ENCODE measurements at regions not wholly inside any gene's neighbourhood (a gene's known extent, or its start where the extent isn't known, plus 50 kb on each side); places are given as distances from the start of the nearest gene placed in this dataset.

- no peaks in the 10 kb centered on the region for H3K9me3 ChIP-seq (ENCODE audit: control insufficient read depth, insufficient read depth, low read length)
- no peak overlapping the region for H3K27ac ChIP-seq (ENCODE audit: insufficient read depth, low read length)
- peaks cover 10% of the 10 kb centered on the region for H3K4me1 ChIP-seq (ENCODE audit: control insufficient read depth, insufficient read depth, low read length)
- no peak overlapping the region for H3K56ac ChIP-seq (ENCODE audit: extremely low read depth, insufficient read depth, low read length)
- peak overlapping the region; percentile 54; the same call in 1 of the 2 replicates for H2BK120ac ChIP-seq (ENCODE audit: low read depth, low read length)
- intact Hi-C loops (cut with micrococcal nuclease), result no loop called here
- H4K20me1 ChIP-seq (ENCODE audit: insufficient read depth, low read length), result no peaks in the 10 kb centered on the region
- peak overlapping the region; percentile 6 for H3K18ac ChIP-seq (ENCODE audit: low read depth, low read length)
- peak overlapping the region; percentile 61 for H3K4ac ChIP-seq (ENCODE audit: low read depth, low read length)
- no peak overlapping the region; a peak in 1 of 4 replicates for H4K8ac ChIP-seq (ENCODE audit: low read depth in 2 of 2, low read length in 2 of 2)
- peaks cover 23 to 29% of the 10 kb centered on the region in 2 experiments for H3K79me1 ChIP-seq (ENCODE audit: low read depth in 1 of 2, low read length in 2 of 2)
- BruUV-seq (replicated peaks), result no TSS peak
- H2AK9ac ChIP-seq (replicated peaks; ENCODE audit: low read depth, low read length, poor library complexity), result no peak overlapping the region
- WGBS, 2 experiments (ENCODE audit: extremely low coverage in 2 of 2, insufficient read length in 1 of 2), result 100% methylated on average over 1 of the region's 8 CpGs; no CpG with 5 or more reads in 1 of the 2 experiments
- peak overlapping the region; percentile 20; the same call in 1 of the 2 replicates for H4K5ac ChIP-seq (ENCODE audit: low read depth, low read length)
- dilution Hi-C loops (cut with HindIII; ENCODE audit: low sequenced_read_pairs, unreplicated experiment), result no loop called here
- peak overlapping the region; percentile 40; the same call in 1 of the 2 replicates for H4K91ac ChIP-seq (ENCODE audit: insufficient read depth, low read depth, low read length)
- H2BK5ac ChIP-seq (ENCODE audit: low read depth, low read length, poor library complexity, severe bottlenecking), result no peak overlapping the region
- ChIA-PET CTCF (no interaction called here), POLR2A (ENCODE audit: unreplicated experiment) (no interaction called here)
- in situ Hi-C loops (cut with MboI; ENCODE audit: low sequenced_read_pairs), result no loop called here
- peak overlapping the region; percentile 37; the same call in 1 of the 2 replicates for H3K23ac ChIP-seq (ENCODE audit: low read depth, low read length)
- no peak overlapping the region for H3K9ac ChIP-seq (ENCODE audit: low read depth, low read length)
- no peak overlapping the region for H3K4me3 ChIP-seq (ENCODE audit: insufficient read depth, low read depth, low read length)
- peak overlapping the region; percentile 54; the same call in 1 of the 2 replicates for H2BK20ac ChIP-seq (ENCODE audit: low read depth, low read length)
- ATAC-seq (ENCODE audit: low read depth) (no peak), DNase-seq (no peak)
- H3K14ac ChIP-seq (replicated peaks; ENCODE audit: low read depth, low read length), result peak overlapping the region; percentile 44; the same call in 1 of the 2 replicates
- peak overlapping the region; percentile 60; the same call in 1 of the 3 replicates for H2BK15ac ChIP-seq (ENCODE audit: low read depth, low read length)
- no peaks in the 10 kb centered on the region for H3K27me3 ChIP-seq (ENCODE audit: control insufficient read depth, insufficient read depth, low read length)
- H2AFZ ChIP-seq (replicated peaks; ENCODE audit: low read length, poor library complexity), result no peak overlapping the region
- peak overlapping the region; percentile 48; the same call in 1 of the 2 replicates for H3K4me2 ChIP-seq (ENCODE audit: low read depth, low read length)
- H3K36me3 ChIP-seq (ENCODE audit: control insufficient read depth, insufficient read depth, low read length), result peaks cover 7% of the 10 kb centered on the region
- peaks cover 9% of the 10 kb centered on the region; the same call in 1 of the 2 replicates for H3K9me1 ChIP-seq (ENCODE audit: insufficient read depth, low read length)
- peak overlapping the region; percentile 69 for H2AK5ac ChIP-seq (ENCODE audit: low read depth, low read length)
- TF ChIP-seq CTCF (conservative IDR thresholded peaks at IDR 0.05; ENCODE audit: low read depth, low read length) (no peak), POLR2A (IDR thresholded peaks at IDR 0.05; ENCODE audit: low read depth, low read length) (no peak), MAFK (IDR thresholded peaks at IDR 0.05; ENCODE audit: low read depth, low read length) (no peak), RFX5 (IDR thresholded peaks at IDR 0.05; ENCODE audit: low read depth, low read length) (no peak), MAZ (IDR thresholded peaks at IDR 0.05; ENCODE audit: borderline replicate concordance, low read depth, low read length) (no peak), NFE2L2 (IDR thresholded peaks at IDR 0.05; ENCODE audit: low read depth, low read length) (no peak), MXI1 (IDR thresholded peaks at IDR 0.05; ENCODE audit: borderline replicate concordance, low read depth, low read length) (no peak), CEBPB (IDR thresholded peaks at IDR 0.05; ENCODE audit: low read depth, low read length) (no peak), USF2 (IDR thresholded peaks at IDR 0.05; ENCODE audit: low read depth, low read length) (no peak), ELK1 (IDR thresholded peaks at IDR 0.05; ENCODE audit: borderline replicate concordance, low read depth, low read length) (no peak), CHD1 (IDR thresholded peaks at IDR 0.05; ENCODE audit: low read depth, low read length) (no peak), RCOR1 (IDR thresholded peaks at IDR 0.05; ENCODE audit: insufficient replicate concordance, low read length) (no peak), SMC3 (IDR thresholded peaks at IDR 0.05; ENCODE audit: low read depth, low read length) (no peak)
Measured at GRCh38 chr14:71694591-71695530, 237.4 kb upstream of the RGS6 start.
